Esophagus (tissue), 2 donors: ENCODE measurements at regions not wholly inside any gene's neighbourhood (a gene's known extent, or its start where the extent isn't known, plus 50 kb on each side); places are given as distances from the start of the nearest gene placed in this dataset.

Source experiments
- H3K27ac ChIP-seq, 2 donors: one replicate each; pipeline ENCODE4 v1.5.1; 2013; ENCODE audit warnings: low read depth in 2 of 2, mild to moderate bottlenecking in 2 of 2, inconsistent platforms in 1 of 2, low read length in 1 of 2, moderate library complexity in 1 of 2
- H3K27me3 ChIP-seq, 2 donors: one replicate each; pipeline ENCODE4 v1.6.1; 2013; ENCODE audit warnings: low read length in 2 of 2, control low read depth in 1 of 2, mild to moderate bottlenecking in 1 of 2; ENCODE audit not compliant: insufficient read depth in 2 of 2, control insufficient read depth in 1 of 2
- H3K36me3 ChIP-seq, 2 donors: one replicate each; pipeline ENCODE4 v1.6.1; 2013; ENCODE audit warnings: low read length in 1 of 2; ENCODE audit not compliant: control insufficient read depth in 2 of 2, insufficient read depth in 2 of 2
- H3K4me1 ChIP-seq, 2 donors: one replicate each; pipeline ENCODE4 v1.6.1; 2013; ENCODE audit warnings: low read length in 1 of 2; ENCODE audit not compliant: control insufficient read depth in 2 of 2, insufficient read depth in 2 of 2
- H3K4me3 ChIP-seq, 2 donors: one replicate each; pipeline ENCODE4 v1.5.1; 2013; ENCODE audit warnings: low read length in 2 of 2, mild to moderate bottlenecking in 2 of 2, low read depth in 1 of 2, moderate library complexity in 1 of 2
- H3K9me3 ChIP-seq, 2 donors: one replicate each; pipeline ENCODE4 v1.6.1; 2013; ENCODE audit warnings: mild to moderate bottlenecking in 2 of 2, low read depth in 1 of 2, low read length in 1 of 2, moderate library complexity in 1 of 2; ENCODE audit not compliant: control insufficient read depth in 2 of 2, insufficient read depth in 1 of 2
- WGBS, 2 donors: extraction: QIAGEN DNeasy Blood & Tissue Kit; methylation state at CpG; one replicate each; pipeline ENCODE4 v1.1.7; 2013; 5-methylcytosine and 5-hydroxymethylcytosine counted together
- donor health status: healthy with polysubstance abuse.
- donor health status: Bipolar disorder and iron deficiency.

DNA sequence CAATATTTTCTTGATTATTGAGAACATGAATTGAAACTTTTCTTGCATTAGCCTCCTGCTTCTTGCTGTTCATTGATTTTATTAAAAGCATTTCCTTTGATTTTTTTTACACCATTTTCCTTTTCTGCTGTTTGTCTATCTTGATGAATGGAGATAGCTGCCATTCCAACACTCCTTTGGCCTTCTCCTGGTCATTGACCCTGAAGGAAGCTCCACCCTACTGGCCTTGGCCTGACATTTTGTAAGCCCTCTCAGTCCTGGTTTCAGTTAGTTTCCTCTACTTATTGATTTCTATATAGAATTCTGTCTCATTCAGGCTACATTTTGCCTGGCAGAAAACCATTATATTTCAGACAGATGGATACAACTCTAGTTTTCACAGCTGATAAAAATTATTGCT lies 115.1 kb upstream of the DMRTA1 start:
- H3K4me3 ChIP-seq = no peak overlapping the region
- no peaks in the 10 kb centered on the region for H3K4me1 ChIP-seq
- H3K36me3 ChIP-seq = no peaks in the 10 kb centered on the region
- H3K27ac ChIP-seq = no peak overlapping the region
- no peaks in the 10 kb centered on the region for H3K9me3 ChIP-seq
- H3K27me3 ChIP-seq = no peaks in the 10 kb centered on the region

DNA sequence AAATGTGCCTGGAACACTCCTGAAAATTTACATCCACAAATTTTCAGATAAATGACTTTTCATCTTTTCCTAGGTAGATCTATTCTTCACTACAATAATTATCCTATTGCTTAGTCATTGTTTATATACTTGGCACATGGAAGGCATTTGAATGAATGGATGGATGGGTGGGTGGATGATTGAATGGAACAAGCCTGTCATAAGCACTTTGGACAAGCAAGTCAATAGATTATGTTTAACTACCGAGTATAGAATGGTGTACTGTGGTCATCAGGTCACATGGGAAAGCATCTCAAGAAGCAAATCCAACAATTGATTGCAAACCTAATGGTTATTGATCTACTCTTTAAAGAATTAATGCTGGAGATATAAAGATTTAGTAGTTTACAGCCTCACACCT lies 114.4 kb upstream of the DMRTA1 start:
- Histone ChIP-seq H3K36me3 (no peaks in the 10 kb centered on the region), H3K27ac (no peak overlapping the region), H3K9me3 (no peaks in the 10 kb centered on the region), H3K4me1 (no peaks in the 10 kb centered on the region), H3K4me3 (no peak overlapping the region), H3K27me3 (no peaks in the 10 kb centered on the region)
- WGBS, 2 donors = 41 to 43% methylated on average over 1 of the region's 1 CpG

GRCh38 chr9:22337261-22337660 lies 109.4 kb upstream of the DMRTA1 start:
- Histone ChIP-seq H3K4me3 (no peak overlapping the region), H3K27me3 (no peaks in the 10 kb centered on the region), H3K9me3 (no peaks in the 10 kb centered on the region), H3K4me1 (no peaks in the 10 kb centered on the region), H3K27ac (no peak overlapping the region), H3K36me3 (no peaks in the 10 kb centered on the region)
- 55 to 58% methylated on average over 1 of the region's 1 CpG for WGBS, 2 donors

- no peaks in the 10 kb centered on the region for H3K27me3 ChIP-seq
- H3K36me3 ChIP-seq = no peaks in the 10 kb centered on the region
- H3K9me3 ChIP-seq = no peaks in the 10 kb centered on the region
- no peak overlapping the region for H3K4me3 ChIP-seq
- H3K27ac ChIP-seq = no peak overlapping the region
- WGBS, 2 donors = 15 to 26% methylated on average over 3 of the region's 3 CpGs
- H3K4me1 ChIP-seq = no peaks in the 10 kb centered on the region
Observed at GRCh38 chr9:22342491-22343217, 104.0 kb upstream of the DMRTA1 start.

- 92 to 96% methylated on average over 1 of the region's 1 CpG for WGBS, 2 donors
- Histone ChIP-seq H3K27me3 (no peaks in the 10 kb centered on the region), H3K27ac (no peak overlapping the region), H3K9me3 (no peaks in the 10 kb centered on the region), H3K4me3 (no peak overlapping the region), H3K4me1 (no peaks in the 10 kb centered on the region), H3K36me3 (no peaks in the 10 kb centered on the region)
Observed at GRCh38 chr9:22343218-22343611, 103.4 kb upstream of the DMRTA1 start.

DNA sequence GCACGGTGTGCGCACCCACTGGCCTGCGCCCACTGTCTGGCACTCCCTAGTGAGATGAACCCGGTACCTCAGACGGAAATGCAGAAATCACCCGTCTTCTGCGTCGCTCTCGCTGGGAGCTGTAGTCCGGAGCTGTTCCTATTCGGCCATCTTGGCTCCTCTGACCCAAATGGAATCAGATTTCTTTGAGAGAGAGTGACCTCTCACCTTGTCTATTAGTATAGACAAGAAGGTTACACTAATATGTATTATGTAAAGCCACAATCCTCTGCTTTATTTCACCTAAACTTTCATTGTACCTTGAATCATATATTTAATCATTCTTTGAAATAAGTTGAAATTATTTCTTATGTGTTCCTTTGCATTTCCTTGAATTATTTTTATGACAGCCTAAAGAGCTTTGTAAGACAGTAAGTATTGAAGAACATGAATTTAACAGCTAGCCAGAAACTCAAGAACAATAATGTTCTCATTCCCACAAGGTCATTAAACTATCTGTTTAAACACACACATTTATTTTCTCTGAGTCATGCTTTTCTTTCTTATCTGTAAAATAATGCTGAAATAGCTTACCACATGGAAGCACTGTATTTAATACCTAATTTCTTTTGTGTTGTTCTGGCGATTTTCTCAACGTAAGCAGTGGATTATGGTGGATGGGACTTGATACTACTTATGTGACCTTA lies 91.8 kb upstream of the DMRTA1 start:
- H3K36me3 ChIP-seq = no peaks in the 10 kb centered on the region
- H3K27me3 ChIP-seq = no peaks in the 10 kb centered on the region
- WGBS, 2 donors = 91 to 93% methylated on average over 8 to 10 of the region's 13 CpGs
- H3K4me3 ChIP-seq = no peak overlapping the region
- no peak overlapping the region for H3K27ac ChIP-seq
- H3K4me1 ChIP-seq = no peaks in the 10 kb centered on the region
- no peaks in the 10 kb centered on the region for H3K9me3 ChIP-seq

GRCh38 chr9:22356985-22357384 lies 89.6 kb upstream of the DMRTA1 start:
- Histone ChIP-seq H3K27ac (no peak overlapping the region), H3K4me1 (no peaks in the 10 kb centered on the region), H3K4me3 (no peak overlapping the region), H3K27me3 (no peaks in the 10 kb centered on the region), H3K9me3 (no peaks in the 10 kb centered on the region), H3K36me3 (no peaks in the 10 kb centered on the region)
- WGBS, 2 donors = 56 to 66% methylated on average over 5 of the region's 5 CpGs

- Histone ChIP-seq H3K9me3 (peaks cover 0 to 8% of the 10 kb centered on the region in 2 donors), H3K4me3 (no peak overlapping the region), H3K27me3 (no peaks in the 10 kb centered on the region), H3K4me1 (no peaks in the 10 kb centered on the region), H3K27ac (no peak overlapping the region), H3K36me3 (no peaks in the 10 kb centered on the region)
- 90 to 93% methylated on average over 22 to 31 of the region's 31 CpGs for WGBS, 2 donors
Observed at GRCh38 chr9:22363421-22363887, 83.2 kb upstream of the DMRTA1 start.

- H3K27ac ChIP-seq = no peak overlapping the region
- H3K4me1 ChIP-seq = no peaks in the 10 kb centered on the region
- H3K27me3 ChIP-seq = no peaks in the 10 kb centered on the region
- H3K36me3 ChIP-seq = no peaks in the 10 kb centered on the region
- 50 to 65% methylated on average over 2 of the region's 2 CpGs for WGBS, 2 donors
- no peaks in the 10 kb centered on the region for H3K9me3 ChIP-seq
- H3K4me3 ChIP-seq = no peak overlapping the region
Observed at GRCh38 chr9:22373636-22374035, 73.0 kb upstream of the DMRTA1 start.

GRCh38 chr9:22374051-22374450 lies 72.6 kb upstream of the DMRTA1 start:
- H3K4me3 ChIP-seq = no peak overlapping the region
- H3K9me3 ChIP-seq = no peaks in the 10 kb centered on the region
- peaks cover 0 to 2% of the 10 kb centered on the region in 2 donors for H3K27me3 ChIP-seq
- H3K27ac ChIP-seq = no peak overlapping the region
- no peaks in the 10 kb centered on the region for H3K4me1 ChIP-seq
- H3K36me3 ChIP-seq = no peaks in the 10 kb centered on the region
- WGBS, 2 donors = 50 to 54% methylated on average over 2 of the region's 2 CpGs
